AG08395 (cell line): ENCODE measurements at regions not wholly inside any gene's neighbourhood (a gene's known extent, or its start where the extent isn't known, plus 50 kb on each side); places are given as distances from the start of the nearest gene placed in this dataset.
"Not testable (repeated sequence)": the region's sequence is repeated elsewhere in the genome, so short reads cannot be mapped to it uniquely, and the experiment has no call there.

Experiments used
- DNase-seq: peaks from one replicate; pipeline ENCODE4 v3.0.0; 2012; ENCODE audit warnings: mixed read lengths, low spot score

DNA sequence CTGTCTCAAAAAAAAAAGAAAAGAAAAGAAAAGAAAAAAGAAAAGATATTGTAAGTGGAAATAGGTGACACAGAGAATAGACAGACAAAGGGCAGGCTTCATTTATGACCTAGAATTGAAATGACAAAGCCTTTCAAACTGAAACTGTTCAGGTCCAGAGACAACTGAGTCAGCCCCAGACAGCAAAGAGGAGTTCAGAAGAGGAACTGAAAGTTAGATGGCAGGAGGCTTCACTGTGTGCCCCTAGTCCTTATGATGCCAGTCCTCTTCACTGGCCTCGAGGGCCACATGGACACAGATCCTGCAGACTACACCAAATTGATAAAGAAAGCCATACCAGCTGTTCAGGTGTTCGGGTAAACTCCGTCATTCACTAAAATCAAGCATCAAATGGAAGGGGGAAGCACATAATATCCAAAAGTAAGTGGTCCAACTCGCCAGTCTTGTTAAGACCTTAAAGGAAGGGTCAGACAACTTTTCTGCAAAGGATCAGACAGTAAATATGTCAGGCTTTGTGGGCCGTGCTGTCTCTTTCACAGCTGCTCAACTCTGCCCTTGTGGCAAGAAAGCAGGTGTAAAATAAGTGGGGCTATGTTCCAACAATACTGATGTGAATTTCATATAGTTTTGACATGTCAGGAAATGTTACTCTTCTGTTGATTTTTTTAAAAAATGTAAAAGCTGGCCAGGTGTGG is 231.9 kb upstream of the MGAT5 start:
- no peak for DNase-seq

DNA sequence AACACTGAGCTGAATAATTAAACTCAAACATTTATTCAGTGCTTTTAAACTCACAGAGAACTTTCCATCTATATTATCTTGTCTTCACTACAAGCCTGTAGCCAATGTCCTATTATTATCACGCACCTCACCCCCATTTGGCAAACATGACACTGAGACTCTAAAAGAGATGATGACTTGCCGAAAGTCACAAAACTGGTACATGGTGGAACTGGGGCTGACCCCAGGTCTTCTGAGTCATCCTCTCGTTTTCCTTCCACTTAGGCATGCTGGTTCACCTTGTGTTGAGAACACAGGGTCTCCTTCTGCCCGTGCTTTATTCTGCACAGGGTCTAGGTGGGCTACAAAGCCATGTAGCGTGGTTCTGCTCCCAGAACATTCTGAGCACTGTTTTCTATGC is 230.0 kb upstream of the MGAT5 start:
- DNase-seq = no peak

GRCh38 chr2:134027980-134028379 is 225.9 kb upstream of the MGAT5 start:
- DNase-seq = peak; percentile 24

DNA sequence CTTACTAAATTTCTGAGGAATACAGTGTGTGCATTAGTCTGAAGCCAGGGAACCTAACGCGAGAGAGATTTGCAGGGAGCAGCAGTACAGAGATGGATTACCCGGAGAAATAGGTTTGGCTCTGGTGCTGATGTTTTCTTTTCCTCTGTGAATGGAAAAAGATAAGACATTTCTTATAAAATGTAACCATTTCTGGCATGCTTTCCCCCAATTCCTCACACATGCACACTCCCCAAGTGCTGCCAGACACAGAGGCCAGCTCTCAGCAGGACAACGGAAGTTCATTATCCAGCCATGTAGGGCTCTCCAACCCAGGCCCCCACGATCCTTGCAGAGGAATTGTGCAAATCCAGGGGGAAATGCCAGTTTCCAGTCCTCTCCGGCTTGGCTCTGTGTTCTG is 224.5 kb upstream of the MGAT5 start:
- no peak for DNase-seq

- no peak for DNase-seq
These were observed 222.3 kb upstream of the MGAT5 start for GRCh38 chr2:134031539-134031938.

DNA sequence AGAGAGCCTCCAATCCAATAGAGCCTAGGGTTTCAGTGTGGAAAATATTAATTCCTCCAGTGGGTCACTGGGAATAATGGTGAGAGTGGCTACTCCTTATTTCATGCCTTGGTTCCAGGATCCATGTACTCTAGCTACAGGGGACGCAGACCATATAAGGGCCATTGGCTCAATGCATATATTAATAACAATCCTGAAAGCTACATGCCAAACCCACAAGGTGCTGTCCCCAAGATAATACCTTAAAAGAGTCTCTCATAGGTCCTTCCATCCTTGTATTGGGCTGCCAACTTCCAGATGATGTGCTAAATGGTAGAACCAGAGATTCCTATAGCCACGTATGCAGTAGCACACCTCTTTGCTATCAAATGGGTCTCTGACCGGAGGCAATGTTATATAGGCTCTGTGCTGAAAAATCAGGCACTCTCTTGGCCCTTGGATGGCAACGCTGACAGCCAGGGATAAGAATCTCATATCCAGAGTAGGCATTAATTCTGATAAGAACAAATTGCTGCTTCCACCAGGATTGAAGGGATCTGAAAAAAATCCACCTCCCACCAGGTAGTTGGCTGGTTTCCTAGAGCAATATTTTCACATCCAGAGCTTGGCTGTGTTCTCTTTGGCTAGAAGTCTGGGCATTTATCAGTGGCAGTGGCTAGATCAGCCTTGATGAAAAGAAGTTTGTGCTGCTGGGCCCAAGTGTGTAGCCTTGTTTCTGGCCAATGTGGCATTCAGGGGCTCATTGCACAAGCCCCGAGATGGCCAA is 218.1 kb upstream of the MGAT5 start:
- DNase-seq = no peak

DNA sequence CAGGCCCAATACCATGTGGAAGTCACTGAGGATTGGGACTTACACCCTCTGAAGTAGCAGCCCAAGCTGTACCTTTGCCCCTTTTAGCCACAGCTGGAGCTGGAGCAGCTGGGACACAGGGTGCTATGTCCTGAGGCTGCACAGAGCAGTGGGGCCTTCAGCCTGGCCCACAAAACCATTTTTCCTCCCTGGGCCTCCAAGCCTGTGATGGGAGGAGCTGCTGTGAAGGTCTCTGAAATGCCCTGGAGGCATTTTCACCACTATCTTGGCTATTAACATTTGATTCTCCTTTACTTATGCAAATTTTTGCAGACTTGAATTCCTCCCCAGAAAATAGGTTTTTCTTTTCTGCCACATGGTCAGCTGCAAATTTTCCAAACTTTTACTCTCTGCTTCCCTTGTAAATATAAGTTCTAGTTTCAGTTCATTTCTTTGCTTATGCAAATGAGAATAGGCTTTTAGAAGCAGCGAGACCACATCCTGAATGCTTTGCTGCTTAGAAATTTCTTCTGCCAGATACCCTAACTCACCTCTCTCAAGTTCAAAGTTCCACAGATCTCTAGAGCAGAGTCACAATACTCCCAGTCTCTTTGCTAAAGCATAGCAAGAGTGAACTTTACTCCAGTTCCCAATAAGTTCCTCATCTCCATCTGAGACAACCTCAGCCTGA is 213.8 kb upstream of the MGAT5 start:
- DNase-seq = no peak

DNA sequence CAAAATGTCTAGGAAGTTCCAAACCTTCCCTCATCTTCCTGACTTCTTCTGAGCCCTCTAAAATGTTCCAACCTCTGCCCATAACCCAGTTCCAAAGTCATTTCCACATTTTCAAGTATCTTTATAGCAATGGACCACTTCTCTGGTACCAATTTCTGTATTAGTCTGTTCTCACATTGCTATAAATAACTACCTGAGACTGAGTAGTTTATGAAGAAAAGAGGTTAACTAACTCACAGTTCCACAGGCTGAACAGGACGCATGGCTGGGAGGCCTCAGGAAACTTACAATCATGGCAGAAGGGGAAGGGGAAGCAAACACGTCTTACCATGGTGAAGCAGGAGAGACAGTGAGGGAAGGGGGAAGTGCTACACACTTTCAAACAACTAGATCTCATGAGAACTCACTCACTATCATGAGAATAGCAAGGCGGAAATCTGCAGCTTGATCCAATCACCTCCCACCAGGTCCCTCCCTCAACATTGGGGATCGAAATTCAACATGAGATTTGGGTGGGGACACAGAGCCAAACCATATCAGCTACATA is 213.2 kb upstream of the MGAT5 start:
- DNase-seq = not testable (repeated sequence)

DNA sequence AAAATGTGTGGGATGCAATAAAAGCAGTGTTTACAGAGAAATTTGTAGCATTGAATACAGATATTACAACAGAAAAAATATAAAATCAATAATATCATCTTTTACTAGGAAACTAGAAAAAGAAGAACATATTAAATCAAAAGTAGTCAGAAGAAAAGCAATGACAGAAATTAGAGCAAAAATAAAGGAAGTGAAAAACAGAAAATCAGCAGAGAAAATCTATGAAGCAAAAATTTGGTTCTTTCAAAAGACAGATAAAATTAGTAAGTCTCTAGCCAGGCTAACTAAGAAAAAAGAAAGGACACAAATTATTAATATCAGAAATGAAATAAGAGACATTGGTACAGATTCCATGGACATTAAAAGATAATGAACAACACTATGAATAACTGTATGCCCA is 212.0 kb upstream of the MGAT5 start:
- no peak for DNase-seq

DNA sequence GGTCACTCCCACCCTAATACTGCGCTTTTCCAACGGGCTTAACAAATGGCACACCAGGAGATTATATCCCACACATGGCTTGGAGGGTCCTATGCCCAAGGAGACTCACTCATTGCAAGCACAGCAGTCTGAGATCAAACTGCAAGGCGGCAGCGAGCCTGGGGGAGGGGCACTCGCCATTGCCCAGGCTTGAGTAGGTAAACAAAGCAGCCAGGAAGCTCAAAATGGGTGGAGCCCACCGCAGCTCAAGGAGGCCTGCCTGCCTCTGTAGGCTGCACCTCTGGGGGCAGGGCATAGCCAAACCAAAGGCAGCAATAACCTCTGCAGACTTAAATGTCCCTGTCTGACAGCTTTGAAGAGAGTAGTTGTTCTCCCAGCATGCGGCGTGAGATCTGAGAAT is 210.8 kb upstream of the MGAT5 start:
- DNase-seq = not testable (repeated sequence)

- no peak for DNase-seq
These were observed 201.7 kb upstream of the MGAT5 start for GRCh38 chr2:134052173-134052572.

GRCh38 chr2:134056173-134056572 is 197.7 kb upstream of the MGAT5 start:
- DNase-seq = no peak

DNA sequence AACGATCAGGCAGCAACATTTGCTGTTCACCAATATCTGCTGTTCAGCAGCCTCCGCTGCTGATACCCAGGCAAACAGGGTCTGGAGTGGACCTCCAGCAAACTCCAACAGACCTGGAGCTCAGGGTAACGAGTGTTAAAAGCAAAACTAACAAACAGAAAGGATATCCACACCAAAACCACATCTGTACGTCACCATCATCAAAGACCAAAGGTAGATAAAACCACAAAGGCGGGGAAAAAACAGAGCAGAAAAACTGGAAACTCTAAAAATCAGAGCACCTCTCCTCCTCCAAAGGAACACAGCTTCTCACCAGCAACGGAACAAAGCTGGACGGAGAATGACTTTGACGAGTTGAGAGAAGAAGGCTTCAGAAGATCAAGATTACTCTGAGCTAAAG is 192.8 kb upstream of the MGAT5 start:
- not testable (repeated sequence) for DNase-seq

- not testable (repeated sequence) for DNase-seq
These were observed 191.6 kb upstream of the MGAT5 start for GRCh38 chr2:134062235-134062634.

DNA sequence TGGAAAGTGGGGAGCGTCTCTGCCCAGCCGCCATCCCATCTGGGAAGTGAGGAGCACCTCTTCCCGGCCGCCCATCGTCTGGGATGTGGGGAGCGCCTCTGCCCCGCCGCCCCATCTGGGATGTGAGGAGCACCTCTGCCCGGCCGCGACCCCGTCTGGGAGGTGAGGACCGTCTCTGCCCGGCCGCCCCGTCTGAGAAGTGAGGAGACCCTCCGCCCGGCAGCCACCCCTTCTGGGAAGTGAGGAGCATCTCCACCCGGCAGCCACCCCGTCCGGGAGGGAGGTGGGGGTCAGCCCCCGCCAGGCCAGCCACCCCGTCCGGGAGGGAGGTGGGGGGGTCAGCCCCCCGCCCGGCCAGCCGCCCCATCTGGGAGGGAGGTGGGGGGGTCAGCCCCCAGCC is 190.0 kb upstream of the MGAT5 start:
- not testable (repeated sequence) for DNase-seq

DNA sequence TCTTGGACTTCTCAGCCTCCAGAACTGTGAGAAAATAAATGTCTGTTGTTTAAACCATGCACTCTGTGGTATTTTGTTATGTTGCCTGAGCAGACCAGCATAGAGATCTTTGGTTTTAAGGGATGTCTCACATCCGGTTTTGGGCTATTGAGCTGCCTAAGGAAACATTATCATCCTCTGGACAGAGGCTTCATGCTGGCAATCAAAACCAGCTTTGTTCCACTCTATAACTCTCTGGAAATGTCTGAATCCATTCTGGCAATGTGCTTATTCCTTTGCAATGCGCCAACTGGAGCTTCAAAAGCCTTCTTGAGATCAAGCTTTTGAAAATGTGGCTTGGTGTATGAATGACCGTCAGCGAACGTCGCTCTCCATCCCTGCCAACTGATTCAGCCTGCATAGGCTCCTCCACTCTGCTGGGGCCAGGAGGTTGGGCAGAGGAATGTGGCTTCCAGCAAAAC is 183.6 kb upstream of the MGAT5 start:
- no peak for DNase-seq

- no peak for DNase-seq
These were observed 181.5 kb upstream of the MGAT5 start for GRCh38 chr2:134072341-134072740.

GRCh38 chr2:134073023-134073422 is 180.8 kb upstream of the MGAT5 start:
- no peak for DNase-seq

DNA sequence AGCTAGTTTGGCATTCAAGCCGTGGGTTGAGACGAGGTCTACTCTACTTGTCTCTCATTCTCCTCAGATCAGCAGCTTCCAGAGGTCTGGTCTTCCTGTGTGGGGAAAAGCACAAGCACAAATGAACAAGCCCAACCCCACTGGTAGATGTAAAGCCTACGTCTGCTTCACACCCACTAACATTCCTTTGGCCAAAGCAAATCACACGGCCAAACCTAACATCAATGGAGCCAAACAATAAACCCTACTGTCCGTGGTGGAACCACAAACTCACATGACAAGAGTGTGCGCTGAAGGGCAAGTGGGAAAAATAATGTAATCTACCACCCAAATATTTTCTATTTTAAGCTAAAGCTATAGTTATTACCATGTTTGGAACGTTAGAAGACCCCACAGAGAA is 179.3 kb upstream of the MGAT5 start:
- DNase-seq = no peak

DNA sequence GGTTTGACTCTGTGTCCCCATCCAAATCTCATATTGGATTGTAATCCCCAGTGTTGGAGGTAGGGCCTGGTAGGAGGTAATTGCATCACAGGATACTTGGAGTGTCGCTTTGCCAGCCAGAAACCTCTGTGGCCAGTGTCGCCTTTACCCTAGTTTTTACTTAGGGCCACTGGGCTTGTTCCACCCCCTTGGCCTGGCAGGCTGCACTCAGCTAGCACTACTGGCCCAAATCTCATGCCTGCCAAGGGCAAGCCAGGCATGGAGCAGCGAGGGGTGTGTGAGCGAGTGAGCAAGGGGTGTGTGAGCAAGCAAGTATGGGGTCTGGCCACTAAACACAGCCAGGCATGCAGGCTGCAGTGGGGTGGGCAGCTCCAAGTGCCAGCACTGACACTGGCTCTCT is 178.7 kb upstream of the MGAT5 start:
- DNase-seq = no peak

DNA sequence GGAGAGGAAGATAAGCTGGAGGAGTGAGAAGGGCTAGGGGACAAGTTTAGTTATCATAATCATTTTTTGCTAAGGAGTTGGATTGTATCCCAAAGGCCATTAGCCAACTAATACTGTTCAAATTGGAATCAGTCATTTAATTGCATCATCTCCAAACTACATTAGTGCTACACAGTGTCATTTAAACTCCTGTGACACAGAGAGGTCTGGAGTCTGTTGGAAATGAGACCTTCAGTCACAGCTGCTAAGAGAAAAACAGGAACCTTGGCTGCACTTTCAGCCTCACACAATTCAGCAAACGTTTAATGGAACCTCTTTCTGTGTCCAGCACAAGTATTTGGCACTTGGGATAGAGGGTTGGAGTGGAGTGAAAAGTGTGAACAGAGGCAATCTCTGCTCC is 175.5 kb upstream of the MGAT5 start:
- DNase-seq = no peak

GRCh38 chr2:134079373-134079772 is 174.5 kb upstream of the MGAT5 start:
- DNase-seq = no peak
